ENCODE measurements at regions not wholly inside any gene's neighbourhood (a gene's known extent, or its start where the extent isn't known, plus 50 kb on each side); places are given as distances from the start of the nearest gene placed in this dataset.
"Not testable (repeated sequence)": the region's sequence is repeated elsewhere in the genome, so short reads cannot be mapped to it uniquely, and the experiment has no call there.

DNA sequence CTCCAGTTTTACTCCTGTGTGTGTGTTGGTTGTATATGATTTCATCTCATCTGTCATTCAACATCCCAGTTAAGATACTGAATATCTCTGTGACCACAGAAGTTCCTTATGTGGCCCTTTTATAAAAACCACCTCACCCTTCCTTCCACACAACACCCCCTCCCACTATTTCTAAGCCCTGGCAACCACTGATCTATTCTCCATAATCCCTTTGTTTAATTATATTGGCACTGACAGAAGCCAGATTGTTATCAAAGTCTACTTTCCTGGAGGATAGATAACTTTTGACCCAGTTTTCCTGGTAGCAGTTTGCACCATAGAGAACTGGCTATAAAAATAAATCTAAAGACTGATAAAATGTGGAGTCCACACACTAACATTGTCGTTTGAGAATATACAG, 902.8 kb downstream of the SLC16A7 start:
- DNase-seq = no peak

DNA sequence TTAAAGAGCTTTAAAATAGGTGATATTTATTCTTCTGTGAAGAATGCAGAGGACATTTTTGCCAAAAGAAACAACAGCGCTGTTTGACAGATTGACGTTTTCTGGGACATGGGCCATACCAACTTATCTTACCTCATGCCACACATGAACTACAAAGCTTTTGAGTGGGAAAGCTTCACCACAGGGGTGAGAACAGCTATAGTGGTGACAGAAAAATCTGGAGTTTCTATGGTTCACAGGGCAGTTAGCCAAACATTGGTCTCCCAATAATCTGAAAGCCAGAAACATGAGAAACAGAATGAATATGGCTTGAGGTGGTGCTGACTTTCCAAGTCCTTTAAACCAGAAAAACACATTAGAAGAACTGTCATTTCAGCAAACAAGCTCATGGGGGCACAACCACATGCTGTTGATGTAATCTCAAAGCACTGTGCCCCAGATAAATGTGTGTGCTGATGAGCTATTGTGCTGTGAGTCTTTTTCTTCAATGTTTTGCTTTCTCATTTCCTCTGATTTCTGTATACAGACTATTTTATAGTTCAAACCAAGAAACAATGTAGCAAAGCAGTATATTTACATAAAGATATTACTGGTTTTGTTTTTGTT, 905.4 kb downstream of the SLC16A7 start:
- peak in 1 of 3 donors; percentile 4 for DNase-seq

DNA sequence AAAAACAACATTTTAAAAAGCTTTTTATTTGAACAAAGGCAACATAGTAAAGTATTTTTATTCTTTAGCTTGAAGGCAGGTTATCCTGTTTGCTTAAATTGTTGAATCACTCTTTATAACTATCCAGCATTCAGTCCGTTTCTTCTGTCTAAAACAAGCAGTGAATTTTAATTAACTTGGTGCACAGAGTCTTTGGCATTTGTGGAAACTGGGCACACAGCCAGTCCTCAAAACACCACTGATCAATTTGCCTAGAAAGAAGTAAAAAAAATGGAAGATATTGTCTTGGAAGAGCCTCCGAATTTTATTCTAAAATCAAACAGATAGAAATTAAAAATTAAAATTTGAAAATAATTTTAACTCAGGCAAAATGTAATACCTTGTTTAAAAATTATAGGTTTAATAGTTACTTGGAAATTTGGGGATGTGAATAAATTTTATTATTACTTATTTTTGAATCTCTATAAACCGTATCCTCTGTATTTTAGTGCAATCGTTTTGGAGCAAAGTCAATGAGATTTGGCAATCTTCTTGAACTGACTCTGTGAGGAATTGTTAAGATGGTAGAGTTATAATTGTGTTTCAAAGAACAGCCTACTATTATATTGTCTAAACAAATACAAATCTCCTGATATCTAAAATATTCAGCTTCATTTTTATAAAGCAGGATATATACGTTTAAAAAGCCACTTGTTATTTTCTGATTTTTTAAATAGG, 927.0 kb downstream of the SLC16A7 start:
- DNase-seq = no peak

DNA sequence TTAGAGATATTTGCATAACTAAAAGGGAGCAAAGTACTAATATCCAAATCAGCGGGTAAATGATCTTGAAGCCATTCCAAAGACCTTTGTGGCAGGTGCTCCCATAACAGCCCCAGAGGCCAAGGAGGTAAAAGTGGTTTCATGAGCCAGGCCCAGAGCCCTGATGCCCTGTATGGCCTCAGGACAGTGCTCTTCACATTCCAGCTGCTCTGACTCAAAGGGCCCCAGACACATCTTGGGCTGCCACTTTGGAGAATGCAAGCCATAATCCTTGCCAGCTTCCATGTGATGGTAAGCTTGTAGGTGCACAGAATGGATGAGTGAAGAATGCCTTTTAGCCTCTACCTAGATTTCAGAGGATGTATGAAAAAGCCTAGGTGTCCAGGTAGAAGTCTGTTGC, 933.4 kb downstream of the SLC16A7 start:
- DNase-seq = no peak

DNA sequence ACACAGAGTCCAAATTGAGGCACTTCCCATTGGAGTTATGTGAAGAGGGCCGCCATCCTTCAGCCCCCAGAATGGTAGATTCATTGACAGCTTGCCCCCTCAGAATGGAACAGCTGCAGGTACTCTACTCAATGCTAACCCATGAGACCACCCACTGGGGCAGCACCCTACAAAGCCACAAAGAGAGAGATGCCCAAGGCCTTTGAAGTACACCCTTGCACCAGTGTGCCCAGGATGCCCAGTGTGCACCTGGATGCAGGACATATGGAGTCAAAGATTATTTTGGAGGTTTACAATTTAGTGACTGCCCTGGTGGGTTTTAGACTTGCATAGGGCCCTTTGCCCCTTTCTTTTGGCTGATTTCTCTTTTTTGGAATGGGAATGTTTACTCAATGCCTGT, 933.9 kb downstream of the SLC16A7 start:
- DNase-seq = no peak

DNA sequence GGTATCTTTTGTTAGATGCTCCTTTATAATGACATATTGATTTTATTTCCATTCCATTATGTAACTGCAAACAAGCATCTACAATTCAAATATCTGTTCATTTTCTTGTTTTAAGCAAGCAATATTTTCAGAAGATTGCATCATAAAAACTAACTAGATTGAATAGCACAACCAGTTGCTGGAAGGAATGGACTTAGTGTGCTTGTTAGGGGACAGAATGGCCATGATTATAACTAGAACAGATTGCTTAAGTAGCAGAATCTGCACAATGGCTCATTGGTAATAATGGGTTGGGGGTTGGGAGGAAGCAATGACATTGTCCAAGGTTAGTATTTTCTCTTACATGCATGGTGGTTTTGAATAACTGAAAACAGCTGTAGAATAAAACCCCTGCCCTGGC, 939.5 kb downstream of the SLC16A7 start:
- peak in 2 of 3 donors; percentile 0 to 1 for DNase-seq

DNA sequence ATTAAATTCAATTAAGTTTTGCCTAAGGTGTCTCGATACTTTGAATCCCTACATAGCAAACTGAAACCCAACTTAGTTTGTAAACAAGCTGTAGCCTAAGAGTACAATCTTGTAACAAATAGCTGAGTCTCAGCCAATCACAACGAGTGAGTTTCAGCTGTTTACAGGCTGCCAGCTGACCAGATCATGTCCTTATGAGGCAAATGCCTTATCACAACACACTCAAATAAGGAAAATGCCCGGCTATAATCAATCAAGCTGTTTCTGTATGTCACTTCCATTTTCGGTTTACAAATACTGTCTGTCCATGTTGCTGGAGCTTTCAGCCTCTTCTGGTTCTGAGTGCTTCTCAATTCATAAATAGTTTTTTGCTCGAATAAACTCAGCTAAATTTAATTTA, 943.8 kb downstream of the SLC16A7 start:
- peak in 2 of 3 donors; percentile 0 to 1 for DNase-seq

DNA sequence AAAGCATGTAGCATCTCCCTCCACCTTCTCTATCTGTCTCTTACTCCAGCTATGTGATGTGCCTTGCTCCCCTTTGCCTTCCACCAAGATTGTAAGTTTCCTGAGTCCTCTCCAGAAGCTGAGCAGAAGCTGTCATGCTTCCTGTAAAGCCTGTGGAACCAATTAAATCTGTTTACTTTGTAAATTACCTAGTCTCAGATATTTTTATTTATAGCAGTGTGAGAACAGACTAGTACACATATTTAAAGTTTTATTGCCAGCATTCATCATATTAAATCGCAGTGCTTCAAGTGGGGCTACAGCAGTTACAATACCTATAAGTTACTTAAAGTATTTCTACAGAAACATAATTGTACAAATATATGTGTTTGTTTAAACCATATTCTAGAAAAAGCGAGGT, 973.1 kb downstream of the SLC16A7 start:
- DNase-seq = no peak

DNA sequence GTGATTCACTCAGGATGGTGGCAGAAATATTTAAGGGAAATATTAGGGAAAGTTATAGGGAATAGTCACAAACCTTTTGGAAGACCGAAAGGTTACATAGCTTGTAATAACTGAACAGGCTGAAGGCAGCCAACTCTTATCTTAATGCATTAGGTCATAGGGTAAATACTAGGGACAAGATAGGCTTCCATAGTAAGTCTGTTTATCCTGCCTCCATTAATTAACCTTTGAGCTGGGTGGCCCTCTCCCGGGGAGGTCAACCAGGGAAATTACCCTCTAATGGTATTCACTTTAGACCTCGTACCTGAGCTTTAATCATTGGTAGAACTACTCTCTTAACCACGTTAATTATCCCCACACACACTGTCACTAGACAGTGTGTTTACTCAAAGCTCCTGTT, 981.8 kb downstream of the SLC16A7 start:
- DNase-seq = no peak

DNA sequence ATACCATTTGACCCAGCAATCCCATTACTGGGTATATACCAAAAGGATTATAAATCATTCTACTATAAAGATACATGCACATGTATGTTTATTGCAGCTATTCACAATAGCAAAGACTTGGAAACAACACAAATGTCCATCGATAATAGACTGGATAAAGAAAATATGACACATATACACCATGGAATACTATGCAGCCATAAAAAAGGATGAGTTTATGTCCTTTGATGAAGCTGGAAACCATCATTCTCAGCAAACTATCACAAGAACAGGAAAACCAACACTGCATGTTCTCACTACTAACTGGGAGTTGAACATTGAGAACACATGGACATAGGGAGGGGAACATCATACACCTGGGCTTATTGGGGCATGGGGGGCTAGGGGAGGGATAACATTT, 991.8 kb downstream of the SLC16A7 start:
- DNase-seq = not testable (repeated sequence)

DNA sequence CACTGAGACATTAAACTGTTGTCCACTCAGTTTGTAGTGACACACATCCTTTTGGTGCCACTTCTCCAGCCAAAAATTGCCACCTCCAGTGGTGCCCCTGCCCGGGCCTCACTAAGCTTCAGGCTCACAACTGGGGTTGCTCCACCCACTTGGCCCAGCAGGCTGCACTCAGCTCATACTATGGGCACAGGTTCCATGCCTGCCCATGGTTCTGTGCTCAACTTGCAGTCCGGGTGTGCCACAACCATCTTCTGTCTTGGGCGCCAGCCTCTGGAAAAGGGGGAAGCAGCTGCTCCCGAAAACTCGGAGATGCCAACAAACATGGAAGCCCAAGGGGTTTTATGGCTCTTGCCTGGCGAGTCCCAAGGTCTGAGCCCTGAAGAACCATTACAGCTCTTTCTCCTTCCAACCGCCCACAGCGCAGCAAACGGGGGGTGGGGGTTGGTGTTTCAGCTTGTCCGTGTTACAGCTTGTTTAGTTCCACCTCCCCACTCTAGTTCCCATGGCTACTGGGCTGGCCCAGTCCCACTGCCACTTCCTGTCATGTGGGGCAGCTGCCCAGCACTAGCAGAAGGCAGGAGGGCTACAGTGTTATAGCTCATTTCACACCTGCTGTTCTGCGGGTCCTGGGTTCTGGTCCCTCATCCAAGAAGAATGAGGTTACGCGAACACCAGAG, 998.3 kb downstream of the SLC16A7 start:
- DNase-seq = no peak

DNA sequence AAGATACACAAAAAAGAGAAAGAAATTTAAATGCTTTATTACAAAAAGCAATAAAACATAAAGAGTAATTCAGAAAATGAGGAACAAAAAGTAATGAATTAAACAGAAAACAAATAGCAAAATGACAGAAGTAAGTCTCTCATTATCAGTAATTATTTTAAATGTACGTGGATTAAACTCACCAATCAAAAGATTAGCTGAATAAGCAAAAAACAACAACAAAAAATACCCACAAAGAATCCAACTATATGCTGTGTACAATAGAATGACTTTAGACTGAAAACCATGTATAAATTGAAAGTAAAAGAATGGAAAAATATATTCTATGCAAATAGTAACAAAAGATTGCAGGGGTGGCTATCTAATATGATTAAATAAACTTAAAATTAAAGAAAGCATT, 1006.8 kb downstream of the SLC16A7 start:
- no peak for DNase-seq

DNA sequence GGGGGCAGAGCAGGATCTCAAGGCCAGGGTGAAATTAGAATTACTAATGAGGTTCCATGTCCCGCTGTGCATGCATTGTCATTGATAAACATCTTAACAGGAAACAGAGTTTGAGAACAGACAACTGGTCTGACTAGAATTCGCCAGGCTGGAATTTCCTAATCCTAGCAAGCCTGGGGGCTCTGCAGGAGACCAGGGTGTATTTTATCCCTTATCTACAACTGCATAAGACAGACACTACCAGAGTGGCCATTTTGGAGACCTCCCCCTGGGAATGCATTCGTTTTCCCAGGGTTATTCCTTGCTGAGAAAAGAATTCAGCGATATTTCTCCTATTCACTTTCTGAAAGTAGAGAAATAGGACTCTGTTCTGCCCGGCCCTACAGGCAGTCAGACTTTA, 1007.6 kb downstream of the SLC16A7 start:
- DNase-seq = not testable (repeated sequence)

DNA sequence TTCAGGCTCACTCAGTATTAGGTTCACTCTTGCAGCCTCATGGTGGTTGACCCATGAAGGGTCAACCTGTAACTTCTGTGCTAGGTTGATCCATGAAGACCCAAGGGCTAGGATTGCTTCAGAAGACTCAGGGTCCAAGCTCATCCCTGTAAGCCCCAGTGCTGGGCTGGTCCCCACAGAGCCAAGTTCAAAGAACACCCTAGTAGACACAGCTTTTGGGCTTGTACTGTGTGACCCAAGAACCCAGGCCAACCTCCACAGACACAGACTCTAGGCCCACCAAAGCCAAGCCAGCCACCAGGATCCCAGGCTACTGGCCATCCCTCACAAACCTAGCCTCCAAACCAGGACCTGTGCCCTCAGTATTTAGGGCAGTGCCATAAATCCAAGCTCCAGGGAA, 1020.6 kb downstream of the SLC16A7 start:
- no peak for DNase-seq

DNA sequence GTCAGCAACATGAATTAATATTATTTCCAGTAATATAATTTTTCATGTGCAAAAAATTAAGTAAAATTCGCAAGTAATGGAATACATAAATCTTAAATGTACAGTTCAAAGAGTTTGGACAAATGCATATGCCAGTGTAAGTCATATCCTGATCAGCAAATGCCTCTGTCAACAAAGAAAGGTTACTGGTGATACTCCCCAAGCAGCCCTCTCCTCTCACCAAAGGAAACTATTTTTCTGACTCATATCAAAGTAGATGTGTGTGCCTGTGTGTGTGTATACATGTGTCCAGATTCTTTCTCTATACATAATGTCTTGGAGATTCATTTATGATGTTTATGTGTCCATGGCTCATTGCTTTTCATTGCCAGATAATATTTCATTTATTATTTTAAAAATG, 1035.0 kb downstream of the SLC16A7 start:
- no peak for DNase-seq

DNA sequence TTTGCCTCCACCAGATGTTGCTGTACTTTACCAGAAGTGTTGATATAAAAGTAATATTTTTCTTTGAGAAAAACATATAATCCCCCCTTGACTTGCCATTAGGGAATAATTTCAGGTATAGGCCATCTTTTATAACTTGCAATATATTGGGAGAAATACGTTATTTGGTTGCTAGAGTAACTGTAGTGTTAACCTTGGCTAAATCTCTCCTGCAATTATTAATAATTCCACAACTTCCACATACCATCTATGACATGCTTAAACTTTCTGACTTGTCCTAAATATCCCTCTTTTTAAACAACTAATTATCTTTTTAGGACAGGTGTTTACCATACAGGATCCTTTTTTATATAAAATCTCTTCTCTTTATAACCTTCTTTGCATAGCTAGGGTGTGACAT, 1048.2 kb downstream of the SLC16A7 start:
- DNase-seq = no peak

DNA sequence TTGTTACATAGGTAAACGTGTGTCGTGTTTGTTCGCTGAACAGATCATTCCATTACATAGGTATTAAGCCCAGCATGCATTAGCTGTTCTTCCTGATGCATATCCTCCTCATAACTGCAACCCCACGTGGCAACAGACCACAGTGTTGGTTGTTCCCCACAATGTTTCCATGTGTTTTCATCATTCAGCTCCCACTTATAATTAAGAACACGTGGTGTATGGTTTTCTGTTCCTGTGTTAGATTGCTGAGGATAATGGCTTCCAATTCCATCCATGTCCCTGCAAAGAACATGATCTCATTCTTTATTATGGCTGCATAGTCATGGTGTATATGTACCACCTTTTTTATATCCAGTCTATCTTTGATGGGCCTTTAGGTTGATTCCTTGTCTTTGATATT, 1071.1 kb downstream of the SLC16A7 start:
- DNase-seq = no peak

DNA sequence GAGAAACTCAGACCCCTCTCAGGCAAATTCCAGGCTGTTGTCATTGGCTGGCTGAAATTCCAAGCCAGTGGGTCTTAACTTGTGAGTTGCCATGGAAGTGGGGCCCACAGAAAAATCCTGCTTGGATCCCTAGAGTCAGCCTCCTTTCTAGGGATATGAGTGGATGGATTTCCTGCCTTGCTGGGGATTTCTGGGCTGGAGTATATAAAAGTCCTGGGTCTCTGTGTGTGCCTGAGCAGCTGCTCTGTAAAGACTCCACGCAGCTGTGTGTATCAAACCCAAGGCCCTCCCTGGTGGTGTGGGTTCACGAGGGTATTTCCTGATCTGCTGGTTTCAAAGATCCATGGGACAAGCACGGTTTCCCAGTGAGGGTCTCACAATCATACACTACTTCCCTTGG, 1077.1 kb downstream of the SLC16A7 start:
- DNase-seq = no peak

DNA sequence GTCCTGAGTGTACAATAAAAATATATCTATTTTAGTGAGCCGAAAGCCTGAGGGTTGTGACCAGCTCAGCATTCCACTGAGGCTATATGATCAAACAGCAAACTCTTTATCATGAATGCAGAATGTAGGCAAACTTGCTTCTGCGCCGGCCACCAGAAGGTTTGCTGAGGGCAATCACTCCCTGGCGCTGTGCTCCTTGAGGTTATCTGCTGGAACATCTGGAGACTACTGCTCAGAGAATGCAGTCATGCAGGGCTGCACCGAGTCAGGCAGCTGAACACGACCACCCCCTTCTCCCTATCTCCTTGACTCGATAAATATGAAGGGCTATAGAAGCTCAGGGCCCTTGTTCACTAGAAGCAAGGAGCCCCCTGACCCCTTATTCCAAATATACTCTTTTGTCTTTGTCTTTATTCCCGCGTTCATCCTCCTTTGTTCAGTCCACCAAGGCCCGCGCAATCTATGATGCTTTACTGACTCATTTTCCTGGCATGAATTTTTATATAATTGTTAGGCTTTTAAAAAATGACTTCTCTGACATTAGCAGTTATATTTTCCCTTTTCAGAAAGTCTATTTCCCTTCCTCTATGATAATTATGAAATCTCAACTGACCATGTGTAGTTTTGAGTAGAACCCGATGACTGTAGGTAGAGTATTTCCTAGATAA, 1089.3 kb downstream of the SLC16A7 start:
- no peak for DNase-seq

DNA sequence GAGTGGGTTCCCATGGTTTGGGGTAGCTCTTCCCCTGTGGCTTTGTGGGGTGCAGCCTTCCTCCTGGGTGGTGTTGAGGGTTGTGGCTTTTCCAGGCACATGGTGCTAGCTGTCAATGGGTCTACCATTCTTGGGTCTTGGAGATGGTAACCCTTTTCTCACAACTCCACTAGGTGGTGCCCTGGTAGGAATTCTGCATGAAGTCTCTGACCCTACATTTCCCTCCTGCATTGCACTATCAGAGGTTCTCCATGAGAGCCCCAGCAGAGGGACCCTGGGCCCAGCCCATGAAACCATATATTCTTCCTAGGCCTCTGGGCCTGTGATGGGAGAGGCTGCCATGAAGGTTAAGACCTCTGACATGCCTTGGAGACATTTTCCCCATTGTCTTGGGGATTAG, 1093.3 kb downstream of the SLC16A7 start:
- DNase-seq = no peak

DNA sequence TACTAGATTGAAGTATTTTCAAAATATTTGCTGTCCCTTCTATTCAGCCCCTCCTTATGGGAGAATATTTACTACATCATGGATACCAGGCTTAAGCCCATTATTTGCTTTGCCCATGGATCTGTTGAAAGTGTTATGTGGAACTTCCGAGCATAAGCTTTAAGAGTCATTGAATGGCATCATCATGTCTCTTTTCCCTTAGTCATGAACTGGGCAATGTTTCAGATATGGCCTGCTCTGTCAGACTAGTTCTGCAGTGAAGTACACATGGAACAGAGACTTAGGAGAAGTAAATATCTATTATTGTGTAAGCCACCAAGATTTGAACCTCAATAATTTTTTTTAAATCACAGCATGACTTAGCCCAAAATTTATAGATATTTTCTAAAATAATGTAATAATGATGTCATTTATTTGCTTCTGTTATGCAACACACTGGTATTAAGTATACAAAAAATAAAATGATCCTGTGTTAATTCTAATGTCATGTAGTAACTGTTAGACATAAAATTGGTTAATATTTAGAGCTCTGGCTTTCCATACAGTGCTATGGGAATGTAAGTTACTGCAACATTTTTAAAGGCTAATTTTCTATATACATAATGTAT, 1097.3 kb downstream of the SLC16A7 start:
- DNase-seq = no peak

DNA sequence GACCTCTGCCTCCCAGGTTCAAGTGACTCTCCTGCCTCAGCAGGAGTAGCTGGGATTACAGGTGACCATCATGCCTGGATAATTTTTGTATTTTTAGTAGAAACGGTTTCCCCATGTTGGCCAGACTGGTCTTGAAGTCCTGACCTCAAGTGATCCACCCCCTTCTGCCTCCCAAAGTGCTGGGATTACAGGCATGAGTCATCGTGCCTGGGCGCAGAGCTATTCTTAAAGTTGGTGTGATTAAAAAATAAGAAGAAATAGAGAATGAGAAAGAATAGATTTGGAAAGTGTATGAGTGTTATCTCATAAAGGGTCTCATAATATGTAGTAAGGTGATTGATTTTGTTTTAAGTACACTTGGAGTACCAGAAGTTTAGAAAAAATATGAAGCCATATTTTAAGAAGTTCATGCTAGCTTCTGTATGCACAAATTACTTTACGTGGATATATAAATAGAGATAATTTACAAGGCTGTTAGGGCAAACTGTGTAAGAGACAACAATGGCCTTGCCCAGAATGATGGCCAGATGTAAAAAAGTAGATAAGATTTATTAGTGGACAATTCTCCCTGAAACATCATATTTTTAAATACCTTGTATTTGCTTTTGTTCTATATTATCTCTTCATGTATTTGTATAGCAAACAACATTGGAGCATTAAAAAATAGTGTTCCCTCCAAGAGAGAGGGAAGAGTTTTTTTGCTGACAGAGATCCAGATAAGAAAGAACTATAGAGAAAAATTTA, 1108.5 kb downstream of the SLC16A7 start:
- DNase-seq = no peak
